Activated effector memory CD4-positive, alpha-beta T cell treated with Interleukin-2 at 50 U/mL for 16 hours (primary cell): ENCODE measurements at regions not wholly inside any gene's neighbourhood (a gene's known extent, or its start where the extent isn't known, plus 50 kb on each side); places are given as distances from the start of the nearest gene placed in this dataset.
"Not testable (repeated sequence)": the region's sequence is repeated elsewhere in the genome, so short reads cannot be mapped to it uniquely, and the experiment has no call there.

Experiments
- DNase-seq: peaks from one replicate; pipeline ENCODE4 v3.0.0-alpha.2; 2020

DNA sequence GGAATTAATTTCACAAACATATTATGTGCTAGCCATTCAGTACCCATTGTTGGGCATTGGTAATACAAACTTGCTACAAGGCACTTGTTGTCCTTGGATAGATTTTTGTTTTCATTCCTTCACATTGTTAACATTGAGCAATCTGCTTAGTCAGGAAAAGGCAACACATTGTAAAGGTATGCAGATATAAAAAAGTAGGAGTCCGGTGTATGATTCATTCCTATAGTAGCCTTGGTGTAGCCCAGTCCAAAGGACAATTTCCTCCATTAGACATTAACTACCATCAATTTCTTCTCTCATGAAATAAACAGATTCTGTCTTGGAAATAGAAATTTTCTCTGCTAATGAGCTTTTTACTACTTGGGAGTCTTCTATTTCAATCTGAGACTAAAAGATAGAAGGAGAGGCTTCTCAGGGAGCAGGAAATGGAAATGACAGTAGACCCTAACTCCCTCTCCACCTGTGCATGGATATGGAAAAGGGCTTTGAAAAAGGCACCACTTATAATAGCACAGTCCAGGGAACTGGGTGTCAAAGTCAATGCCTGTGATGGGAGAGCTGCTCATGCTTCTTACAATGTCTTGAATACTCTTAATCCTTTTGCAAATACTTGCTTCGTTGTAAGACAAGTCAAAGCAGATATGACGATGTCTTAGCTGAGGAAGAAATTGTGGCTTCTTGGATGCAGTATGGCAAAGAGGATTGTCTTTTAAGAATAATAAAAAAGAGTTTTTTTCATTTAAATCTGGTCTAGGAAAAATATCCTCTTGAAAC, 369.4 kb upstream of the CITED2 start:
- DNase-seq: no peak

DNA sequence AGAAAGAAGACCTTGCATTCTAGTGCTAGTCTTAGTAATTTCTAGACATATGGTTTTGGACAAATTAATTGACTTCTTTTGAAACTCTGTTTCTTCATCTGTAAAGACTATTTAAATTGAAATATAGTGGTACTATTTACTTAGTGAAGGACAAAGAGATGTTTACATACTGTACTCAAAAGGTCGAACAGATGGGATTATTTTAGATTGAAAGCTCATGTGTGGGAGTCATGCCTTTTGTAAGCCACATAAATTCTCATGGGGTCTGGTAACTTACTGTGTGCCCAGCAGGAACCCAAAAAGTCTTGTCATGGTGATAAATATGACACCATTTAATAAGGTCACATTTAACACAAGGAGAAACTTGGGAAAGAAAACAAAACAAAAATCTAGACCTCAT, 368.2 kb upstream of the CITED2 start:
- DNase-seq: no peak

DNA sequence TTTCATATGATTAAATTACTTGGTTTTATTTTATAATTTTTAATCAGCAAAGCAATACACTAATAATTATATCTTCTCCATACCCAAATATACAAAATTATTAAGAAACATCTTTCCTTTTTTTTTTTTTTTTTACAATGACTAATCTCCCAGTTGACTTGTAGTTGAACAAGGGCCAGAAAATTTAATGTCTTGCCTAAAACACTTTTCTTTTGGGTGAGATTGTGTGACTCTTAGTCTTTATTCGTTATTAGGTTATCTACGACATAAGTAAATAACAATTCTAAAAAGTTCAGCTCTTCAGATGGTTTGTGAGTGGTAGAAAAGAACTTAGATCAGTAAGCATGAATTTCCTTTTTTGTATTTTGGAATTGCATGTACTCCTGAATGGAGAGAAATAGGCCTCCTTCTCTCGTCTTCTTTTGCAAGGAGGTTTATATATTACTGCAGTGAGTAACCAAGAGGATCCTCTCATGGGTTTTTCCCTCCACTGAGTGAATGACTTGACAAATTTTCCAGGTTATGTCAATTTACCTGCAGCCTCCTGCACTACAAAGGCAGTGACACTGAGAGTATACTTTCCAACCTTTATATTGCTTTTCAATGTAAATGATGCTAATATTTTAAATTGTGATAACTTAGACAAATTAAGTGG, 364.5 kb upstream of the CITED2 start:
- DNase-seq: no peak

DNA sequence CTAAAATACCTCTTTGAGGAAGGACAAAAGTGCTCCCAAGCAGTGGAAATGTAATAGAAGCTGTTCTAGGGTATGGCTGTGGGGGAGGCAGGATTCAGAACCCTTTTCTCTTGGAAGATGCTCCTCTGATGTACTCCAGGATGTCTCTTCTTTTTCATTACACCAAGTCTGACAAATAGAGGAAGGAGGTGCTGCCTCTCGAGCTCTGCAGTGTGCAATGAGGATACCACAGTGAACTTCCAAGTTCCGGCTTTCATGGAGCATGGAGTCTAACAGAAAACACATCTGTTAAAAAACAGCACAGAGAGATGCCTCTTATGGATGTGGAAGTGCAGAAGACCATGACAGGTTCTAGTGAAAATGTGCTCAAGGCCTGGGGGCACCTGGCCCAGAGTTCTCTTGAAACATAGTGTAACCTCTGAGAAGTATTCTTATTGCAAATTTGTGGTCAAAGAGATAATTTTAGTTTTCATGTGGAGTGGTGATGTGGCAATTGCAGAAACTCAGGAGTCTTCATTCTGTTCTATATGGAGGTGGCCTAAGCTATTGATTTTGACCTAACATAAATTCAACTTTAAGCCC, 362.0 kb upstream of the CITED2 start:
- no peak for DNase-seq

DNA sequence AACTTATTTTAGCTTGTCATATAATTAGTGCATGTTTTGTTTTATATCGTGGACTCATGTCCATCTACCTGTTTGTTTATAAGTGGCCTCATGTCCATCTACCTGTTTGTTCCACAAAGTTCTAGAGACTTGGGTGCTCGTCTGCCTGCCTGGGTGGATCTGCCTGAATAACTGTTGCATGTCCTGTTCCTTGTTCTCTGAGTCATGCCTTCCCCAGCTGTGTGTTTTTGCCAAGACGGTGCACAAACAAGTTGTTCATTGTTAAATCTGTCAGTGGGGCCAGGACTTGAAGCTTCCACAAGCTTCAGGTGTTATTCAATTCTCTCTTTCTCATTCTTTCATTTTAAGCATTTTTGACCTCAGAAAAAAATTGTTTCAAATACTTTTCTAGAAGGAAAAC, 358.0 kb upstream of the CITED2 start:
- no peak for DNase-seq

DNA sequence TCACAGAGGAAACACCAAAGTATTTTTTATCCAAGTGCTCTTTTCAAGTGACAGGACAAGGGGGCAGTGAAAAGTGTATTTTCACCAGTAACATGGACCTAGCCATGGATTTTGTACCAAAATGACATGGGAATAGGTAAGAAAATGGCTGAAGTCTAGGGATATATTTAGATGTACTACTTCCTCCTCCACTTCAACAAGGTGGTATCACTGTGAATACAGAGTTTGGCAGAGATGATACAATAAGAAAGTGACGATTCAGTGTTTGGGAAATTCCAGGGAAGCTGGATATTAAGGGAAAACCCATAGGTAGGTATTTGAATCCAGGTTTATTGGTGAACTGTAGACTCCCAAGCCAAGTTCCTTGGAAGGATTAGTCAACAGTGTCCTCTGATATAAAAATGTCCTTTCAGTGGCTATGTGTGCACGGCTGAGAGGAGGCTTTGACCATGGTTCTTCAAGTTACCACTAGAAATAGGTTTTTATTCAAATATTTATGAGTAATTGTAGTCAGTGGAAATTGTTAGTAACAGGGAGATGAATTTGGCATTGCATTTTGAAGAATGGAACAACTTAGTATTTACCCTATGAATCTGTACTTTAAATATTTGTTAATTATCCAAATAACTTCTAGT, 356.0 kb upstream of the CITED2 start:
- no peak for DNase-seq

DNA sequence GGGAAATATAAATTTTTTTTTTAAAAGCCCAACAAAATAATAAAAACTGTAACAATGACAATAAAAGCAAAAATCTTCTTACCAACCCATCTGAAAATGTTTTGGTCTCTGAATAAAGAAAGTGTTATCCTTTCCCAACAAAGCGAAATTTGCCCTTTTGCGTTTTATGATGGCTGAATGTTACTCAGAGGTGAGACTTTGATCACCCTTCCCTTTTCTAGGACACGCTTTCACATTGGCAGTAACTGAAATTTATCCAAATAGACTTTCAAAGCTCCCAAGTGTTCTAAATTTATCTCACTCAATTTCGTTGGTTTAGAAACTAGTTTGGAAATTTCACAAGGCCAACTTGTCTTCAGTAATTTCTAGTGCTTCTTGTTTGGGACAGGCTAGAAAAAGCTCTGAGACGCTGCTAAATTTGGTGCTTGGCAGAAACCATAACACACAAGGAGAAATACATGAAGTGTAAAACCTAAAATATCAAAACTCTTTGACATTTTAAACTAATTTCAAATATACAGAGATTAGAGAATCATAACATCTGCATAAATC, 354.5 kb upstream of the CITED2 start:
- DNase-seq: no peak

DNA sequence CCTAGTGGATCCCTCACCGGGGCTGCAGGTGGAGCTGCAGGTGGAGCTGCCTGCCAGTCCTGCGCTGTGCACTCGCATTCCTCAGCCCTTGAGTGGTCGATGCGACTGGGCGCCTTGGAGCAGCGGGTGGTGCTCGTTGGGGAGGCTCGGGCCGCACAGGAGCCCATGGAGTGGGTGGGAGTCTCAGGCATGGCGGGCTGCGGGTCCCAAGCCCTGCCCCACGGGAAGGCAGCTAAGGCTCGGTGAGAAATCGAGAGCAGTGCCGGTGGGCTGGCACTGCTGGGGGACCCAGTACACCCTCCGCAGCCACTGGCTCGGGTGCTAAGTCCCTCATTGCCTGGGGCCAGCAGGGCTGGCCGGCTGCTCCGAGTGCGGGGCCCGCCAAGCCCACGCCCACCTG, 351.8 kb upstream of the CITED2 start:
- DNase-seq: not testable (repeated sequence)

DNA sequence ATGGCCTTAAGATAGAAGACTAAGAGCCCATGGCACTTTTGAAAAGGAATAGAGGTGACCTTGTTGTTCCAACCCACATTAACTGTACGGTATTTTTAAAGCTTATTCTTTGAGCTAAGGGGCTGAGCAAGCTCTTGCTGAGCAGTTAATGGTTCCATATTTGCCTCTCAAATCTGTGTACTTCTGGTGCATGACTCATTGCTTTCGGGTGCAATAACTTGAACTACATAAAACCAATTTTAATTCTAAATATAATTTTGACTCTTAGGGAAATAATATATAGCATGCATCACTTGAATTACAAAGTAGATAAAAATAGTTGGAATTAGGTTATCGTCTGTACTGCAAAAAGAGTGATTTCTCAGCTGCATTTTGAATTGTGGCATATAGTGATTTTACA, 348.1 kb upstream of the CITED2 start:
- no peak for DNase-seq

DNA sequence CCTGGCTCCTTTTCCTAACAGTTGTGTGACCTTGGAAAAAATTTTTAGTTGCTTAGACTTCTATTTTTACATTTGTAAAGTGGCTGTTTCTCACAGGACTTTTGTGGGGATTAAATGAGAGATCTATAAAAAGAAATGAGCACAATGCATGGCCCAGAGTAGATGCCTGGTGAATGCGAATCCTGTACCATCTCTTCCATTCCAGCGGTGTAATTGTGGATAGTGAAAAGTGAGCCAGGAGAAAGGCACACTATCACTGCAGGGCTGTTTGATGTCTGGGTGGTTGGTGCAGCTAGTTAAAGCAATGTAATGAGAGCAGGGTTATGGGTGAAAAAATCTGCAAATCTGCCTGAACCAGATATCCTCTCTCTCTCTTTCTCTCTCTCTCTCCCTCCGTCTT, 347.5 kb upstream of the CITED2 start:
- DNase-seq: no peak

DNA sequence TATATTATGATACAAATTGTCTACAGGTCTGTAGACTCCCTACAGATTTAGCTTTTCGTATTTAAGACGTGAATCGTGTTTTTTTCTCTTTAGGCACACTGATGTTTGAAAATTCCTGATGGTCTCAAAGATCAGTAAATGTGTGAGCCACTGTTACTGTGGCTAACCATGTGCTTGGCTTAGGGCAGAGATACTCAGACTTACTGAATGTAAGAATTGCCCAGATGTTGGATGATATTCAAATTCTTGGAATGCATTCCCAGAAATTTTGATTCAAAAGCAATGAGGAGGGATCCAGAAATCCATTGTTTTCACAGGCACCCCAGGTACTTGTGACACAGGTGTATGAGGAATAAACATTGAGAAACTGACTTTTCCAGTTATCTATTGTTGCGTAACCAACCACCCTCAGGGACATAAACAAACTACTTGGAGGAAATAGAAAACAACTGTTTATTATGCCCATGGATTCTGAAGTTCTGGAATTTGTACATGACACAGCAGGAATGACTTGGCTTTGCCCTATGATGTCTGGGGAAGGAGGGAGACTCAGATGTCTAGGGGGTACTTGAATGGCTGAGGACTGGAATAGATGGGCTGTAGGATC, 339.6 kb upstream of the CITED2 start:
- DNase-seq: no peak

DNA sequence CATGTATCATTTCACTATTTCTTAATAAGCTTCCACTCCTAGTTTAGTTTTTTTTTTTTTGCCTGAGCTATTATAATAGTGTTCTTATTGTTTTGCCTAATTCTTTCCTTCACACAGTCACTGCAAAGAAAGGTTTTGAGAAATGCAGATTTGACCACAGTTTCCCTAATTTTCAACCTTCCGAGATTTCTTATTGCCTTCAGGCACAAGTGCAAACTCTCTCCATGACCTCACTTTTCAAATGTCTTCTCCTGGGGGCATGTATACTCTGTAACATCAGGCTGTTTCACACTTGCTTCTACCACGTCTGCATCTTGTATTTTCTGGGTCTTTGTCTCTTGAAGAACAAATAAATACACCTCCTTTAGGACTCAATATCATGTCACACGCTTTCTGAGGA, 339.0 kb upstream of the CITED2 start:
- DNase-seq: no peak

DNA sequence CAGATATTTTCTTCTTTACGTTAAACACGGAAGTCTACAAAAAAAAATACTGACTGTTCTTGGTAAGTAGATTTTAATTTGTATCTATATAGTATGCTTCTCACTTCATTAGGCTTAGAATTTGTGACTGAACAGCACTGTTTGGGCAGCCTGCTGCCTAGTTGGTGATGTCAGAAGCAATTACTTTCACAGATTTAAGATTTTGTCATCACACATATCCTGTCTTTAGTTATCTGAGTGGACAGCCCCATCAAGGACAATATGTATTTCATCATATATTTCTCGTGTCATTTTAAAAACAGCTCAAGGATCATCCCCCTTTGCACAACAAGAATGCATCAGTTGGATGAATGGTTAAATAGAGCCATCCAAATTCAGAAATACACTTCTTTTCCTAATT, 338.4 kb upstream of the CITED2 start:
- DNase-seq: no peak

DNA sequence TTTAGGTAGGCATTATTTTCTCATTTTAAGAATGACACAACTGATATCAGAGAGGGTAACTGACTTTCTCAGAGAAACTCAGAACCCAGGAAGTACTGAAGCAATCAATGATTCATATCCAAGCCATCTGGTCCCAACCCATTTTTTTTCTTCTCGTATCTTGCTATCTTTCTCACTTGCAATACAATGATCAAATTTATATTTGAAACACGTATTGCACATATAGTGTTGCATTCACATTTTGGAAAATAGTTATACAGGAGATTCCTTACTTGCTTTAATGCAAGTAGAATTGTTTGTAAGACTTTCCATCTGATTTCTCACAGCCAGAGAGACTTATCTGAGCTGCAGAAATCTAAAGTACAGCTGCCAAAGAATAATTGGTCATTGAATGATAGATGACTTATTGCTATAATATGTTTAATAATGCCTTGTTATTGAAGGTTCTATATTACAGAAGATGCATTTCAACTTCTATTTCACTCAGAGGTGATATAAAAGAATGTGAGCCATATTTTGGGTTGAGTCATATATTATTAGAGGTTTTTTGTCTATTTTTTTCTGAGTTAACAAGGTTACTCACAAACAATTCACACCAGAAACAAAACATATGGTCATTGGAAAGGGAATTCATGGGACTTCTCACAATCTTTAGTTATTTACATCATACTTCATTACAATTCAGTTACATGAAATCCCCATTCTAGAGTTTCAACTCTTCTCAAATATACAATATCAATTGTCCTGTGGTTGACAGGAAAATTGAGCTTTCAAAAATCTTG, 337.5 kb upstream of the CITED2 start:
- no peak for DNase-seq

DNA sequence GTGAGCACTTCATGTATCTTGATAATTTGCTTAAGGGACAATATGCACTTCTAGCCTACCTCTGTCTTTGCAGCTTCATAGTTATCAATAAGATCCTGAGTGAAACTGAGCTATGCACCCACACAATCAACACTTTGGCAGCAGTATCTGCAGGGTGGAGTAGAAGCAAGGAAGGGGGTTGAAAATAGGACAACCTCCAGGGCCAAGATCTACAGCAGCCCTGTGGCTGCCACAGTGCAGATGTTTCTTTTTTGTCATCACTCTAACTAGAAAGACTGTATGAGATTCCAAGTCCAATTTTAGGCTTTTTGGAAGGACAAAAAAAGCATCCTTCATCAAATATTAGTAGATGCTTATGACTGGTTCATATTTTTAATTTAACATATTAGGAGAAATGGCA, 336.1 kb upstream of the CITED2 start:
- DNase-seq: no peak

DNA sequence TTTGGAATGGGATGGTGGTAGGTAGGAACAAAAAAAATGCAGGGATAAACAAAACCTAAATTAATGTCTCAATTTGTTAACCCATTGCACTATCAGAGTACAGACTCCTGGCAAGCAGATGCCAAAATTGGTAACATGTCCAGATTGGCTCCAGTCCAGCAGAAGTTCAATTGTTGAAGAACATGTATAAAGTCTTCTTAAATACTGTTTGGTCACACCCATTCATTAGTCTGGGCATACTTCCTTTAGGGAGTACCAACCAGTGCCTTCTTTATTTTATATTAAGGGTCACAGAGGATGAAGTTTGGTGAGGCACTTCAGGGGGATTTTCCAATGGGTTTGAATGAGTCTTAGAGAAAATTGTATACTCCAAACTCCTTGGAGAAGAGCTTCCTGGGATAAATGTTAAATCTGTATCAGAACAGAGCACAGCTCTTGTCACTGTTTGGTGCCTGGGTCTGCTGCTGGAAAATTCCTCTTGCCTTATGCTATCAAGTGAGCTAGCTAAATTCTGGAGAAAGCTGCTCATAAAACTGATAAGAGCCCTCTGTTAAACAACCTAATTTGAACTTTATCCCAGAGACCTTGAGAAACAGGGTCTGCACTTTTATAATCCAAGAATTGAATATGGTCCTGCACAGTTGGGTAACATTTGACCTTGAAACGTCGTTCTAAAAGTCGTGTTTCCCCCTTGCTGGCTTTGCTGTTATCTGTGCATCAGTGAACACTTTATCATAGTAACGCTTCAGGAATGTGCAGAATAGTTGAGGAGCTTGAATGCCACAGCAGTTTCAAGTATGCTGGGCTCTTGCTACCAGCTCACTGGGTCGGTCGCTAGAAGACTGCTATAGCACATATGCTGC, 334.1 kb upstream of the CITED2 start:
- no peak for DNase-seq

DNA sequence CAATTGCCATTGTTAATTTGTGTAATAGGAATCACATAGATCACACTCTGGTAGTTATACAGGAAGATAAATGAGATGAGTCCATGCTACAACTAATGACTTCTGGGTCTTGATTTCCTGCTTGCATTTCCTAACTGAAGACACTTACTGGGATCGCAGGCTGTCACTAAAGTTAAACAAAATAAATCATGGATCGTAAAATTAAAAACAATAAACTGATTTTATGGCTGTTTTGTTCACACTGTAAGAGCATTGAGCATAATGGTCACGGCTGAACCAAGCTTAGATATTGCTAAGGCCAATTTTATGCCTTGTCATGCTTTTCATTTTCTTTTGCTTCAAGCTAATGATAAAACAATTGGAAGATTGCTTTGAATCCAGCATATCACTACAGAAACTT, 332.5 kb upstream of the CITED2 start:
- DNase-seq: no peak

DNA sequence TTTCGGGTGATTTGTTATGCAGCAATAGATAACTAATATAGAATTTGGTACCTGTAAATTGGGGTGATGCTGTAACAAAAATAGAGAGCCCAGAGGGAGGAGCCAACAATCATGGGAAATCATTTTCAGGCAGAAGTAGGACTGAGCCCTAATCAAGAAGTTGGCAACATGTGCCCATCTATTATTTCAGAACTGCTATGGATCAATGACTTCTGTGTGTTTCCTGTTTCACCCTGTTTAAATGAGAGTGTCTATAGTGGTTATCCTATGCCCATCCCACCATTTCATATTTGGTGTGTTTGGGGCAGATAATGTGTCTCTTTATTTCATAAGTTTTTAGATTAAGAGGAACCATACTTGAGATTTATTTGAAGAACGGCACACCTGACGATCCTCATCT, 330.8 kb upstream of the CITED2 start:
- no peak for DNase-seq

DNA sequence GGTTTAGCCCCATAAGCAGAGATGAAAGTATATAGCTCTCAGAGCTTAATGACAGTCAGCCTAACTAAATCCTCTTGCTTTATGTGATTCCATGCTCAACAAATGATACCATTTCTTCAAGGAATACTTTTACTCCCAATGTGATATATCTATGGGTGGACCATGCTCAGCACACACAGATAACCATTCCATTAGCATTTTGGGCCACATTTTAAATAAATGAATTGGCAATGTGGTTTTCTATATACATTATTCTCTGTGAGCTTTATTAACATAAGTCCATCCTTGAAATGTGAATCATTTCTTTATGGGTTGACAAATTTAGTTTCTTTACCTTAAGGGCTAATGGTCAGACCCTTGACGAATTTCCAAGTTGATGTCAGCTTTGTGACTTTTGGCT, 329.3 kb upstream of the CITED2 start:
- no peak for DNase-seq

DNA sequence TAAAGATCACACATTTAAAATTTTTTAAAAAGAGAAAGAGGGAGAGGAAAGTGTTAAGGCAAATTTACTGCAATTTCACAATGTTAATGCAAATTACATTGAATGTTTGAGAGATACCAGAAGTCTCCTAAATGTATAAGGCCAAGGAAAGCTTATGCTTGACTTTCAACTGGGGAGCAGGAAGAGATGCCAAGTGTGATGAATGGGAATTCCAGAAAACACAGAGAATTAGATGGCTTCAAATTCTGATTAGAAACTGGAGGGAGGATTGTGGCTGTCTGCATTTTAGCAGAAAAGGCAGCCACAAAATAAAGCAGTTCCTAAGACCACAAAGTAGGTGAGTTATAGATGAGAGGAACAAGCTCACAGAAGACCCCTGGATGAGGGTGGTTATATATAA, 328.3 kb upstream of the CITED2 start:
- no peak for DNase-seq

DNA sequence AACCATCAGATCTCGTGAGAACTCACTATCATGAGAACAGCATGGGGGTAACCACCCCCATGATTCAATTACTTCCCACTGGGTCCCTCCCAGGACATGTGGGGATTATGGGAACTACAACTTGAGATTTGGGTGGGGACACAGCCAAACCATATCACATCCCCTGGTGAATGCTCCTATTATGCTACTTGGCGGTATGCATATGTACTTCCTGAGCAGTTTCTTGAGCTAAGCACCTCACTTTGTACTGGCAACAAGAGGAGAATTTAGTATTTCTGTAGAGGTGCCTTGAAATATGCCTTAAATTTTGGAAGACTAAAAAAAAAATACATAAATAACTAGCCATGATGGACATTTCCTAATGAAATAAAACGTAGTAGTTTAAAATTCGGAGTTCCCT, 327.2 kb upstream of the CITED2 start:
- DNase-seq: no peak
